GM18505 (cell line): ENCODE measurements at regions not wholly inside any gene's neighbourhood (a gene's known extent, or its start where the extent isn't known, plus 50 kb on each side); places are given as distances from the start of the nearest gene placed in this dataset.

Experiments used
- ATAC-seq: cut with Tn5 transposase; IDR thresholded peaks from one replicate; pipeline ENCODE4 v1.9.1; 2021; ENCODE audit not compliant: unreplicated experiment
- POLR2A ChIP-seq: IDR thresholded peaks from 4 replicates; pipeline ENCODE4 v1.6.1; 2011; ENCODE audit warnings: borderline replicate concordance; ENCODE audit not compliant: insufficient read depth, insufficient read length; ENCODE audit errors: extremely low read depth

DNA sequence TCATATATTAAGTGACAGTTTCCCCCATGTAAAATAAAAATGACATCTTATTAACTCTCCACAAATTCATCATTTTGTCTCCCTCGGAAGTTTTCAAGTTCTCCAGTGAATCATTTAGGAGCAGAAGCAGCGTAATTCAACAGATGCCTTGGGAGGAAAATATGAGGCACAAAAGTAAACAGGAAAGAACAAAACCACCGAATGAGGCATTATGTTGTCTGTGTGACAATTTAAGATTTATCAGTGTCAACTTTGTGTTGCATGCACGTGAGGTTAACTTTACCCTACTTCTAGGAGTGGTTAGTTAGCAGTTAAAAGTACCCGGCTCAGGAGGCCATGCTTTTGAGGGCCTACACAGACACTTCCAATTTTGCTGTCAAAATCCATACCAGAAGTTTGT is 258.6 kb downstream of the IPO8 start:
- ATAC-seq = no peak
- TF ChIP-seq POLR2A = no peak

DNA sequence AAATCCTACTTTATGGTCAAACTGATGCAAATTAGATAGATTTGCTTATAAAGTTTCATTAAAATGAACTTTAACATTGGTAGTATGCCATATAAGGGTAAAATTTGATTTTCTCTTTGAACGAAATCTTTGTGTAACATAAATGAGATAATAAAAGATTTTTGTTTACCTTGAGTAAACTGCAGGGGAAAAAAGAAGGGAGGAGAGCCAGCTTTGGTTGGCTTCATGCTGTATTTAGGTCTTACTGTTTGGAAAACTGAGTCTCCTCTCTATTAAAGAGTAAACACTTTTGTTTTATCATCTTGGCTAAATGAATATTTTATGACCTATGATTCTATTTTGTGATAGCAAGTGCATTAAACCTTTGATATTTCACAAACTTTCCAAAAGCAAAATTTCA is 267.6 kb downstream of the IPO8 start:
- no peak for TF ChIP-seq POLR2A
- no peak for ATAC-seq

DNA sequence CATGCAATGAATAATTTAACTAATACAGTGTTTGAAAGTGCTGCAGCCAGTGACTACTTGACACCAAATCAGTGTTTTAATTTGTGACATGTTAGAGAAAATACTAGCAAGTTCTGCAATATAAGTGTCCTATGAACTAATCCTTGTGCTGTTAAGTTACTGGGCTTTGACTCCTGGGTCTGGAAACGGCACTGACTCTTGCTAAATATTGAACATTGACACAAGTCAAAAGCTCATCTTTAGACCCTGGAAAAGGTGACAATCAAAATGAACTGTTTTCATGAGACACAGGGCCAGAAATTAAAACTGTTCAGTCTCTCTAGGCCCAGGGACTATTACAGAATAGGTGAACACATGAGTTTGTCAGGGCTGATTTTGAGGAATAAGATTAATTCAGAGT is 268.1 kb downstream of the IPO8 start:
- ATAC-seq = no peak
- TF ChIP-seq POLR2A = no peak

GRCh38 chr12:30425445-30425844 is 270.2 kb downstream of the IPO8 start:
- no peak for TF ChIP-seq POLR2A
- ATAC-seq = no peak

GRCh38 chr12:30423330-30423729 is 272.3 kb downstream of the IPO8 start:
- no peak for TF ChIP-seq POLR2A
- no peak for ATAC-seq

GRCh38 chr12:30422844-30423243 is 272.8 kb downstream of the IPO8 start:
- TF ChIP-seq POLR2A = no peak
- no peak for ATAC-seq

DNA sequence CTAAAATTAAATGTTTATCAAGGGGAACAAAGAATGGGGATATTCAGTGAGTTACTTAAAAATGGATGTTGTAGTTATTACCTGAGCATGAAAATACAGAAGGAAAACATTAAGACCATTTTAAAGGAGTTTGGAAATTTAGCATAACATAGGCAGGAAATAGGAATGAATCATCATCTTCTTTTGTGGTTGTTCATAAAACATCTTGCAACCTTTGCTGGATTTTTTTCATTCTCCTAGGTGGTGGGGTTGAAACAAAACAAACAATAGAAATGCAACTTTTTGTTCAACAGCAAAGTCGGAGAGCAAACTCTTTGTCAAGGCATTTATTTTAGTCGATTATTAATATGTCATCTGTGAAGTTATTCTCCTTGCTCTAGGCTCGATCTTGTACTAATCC is 275.1 kb downstream of the IPO8 start:
- ATAC-seq = no peak
- no peak for TF ChIP-seq POLR2A

- no peak for TF ChIP-seq POLR2A
- ATAC-seq = no peak
Observed at GRCh38 chr12:30417697-30418231, 277.9 kb downstream of the IPO8 start.

GRCh38 chr12:30416631-30417030 is 279.0 kb downstream of the IPO8 start:
- TF ChIP-seq POLR2A = no peak
- no peak for ATAC-seq

GRCh38 chr12:30415777-30416176 is 279.9 kb downstream of the IPO8 start:
- TF ChIP-seq POLR2A = no peak
- no peak for ATAC-seq

GRCh38 chr12:30414507-30414906 is 281.2 kb downstream of the IPO8 start:
- TF ChIP-seq POLR2A = no peak
- no peak for ATAC-seq

DNA sequence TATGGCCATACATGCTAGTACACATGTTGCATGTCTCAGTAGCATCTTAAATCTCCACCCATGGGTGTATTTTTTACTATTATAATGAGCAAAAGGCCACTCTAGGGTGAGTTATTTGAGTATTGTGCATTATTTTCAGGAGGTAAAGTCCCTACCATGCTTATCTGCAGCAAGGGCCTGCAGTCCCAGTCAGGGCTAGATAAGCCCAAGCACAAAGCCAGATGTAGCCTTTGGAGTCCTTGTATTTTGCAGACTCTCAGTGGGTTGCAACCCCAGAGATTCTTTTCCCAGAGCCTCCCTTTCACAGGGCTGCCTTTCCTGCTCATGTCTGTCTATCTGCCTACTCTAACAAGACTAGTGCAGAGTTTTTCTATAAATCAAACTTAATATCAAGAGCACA is 295.3 kb downstream of the IPO8 start:
- no peak for TF ChIP-seq POLR2A
- no peak for ATAC-seq

DNA sequence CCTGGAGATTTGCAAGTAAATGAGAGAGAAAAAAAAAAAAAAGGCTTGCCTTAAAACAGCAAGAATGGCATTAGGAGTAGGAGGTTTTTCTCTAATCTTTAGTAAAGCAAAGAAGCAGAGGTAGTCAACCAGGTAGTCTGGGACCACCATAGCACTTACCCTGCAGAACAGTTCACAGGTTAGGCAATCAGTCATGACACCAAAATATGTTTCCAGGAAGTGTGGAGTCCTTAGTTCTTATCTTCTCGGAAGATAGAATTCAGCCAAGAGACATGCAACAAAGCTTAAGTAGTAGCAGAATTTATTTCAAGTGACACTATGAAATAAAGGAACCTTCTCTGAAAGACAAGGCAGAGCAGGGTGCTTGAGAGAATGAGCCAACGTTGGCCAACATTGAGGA is 295.8 kb downstream of the IPO8 start:
- TF ChIP-seq POLR2A = no peak

DNA sequence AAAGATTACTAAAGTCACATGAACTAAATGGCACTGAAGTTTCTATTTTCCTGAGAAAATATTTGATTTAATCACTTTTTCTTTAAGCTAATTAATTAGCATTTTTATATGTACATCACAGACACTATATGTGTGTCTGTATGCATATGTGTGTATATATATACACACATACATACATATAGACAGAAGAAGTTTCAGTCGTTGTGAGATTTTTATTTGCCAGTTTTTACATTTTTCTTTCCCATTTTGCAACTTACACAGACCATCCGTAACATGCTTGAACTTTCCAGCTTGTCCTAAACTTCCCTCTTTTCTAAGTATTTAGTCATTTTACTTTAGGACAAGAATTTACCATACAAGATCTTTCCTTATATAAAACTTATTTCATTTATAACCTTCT is 299.1 kb downstream of the IPO8 start:
- ATAC-seq = no peak
- TF ChIP-seq POLR2A = no peak

More for the DNA sequence above, 295.8 kb downstream of the IPO8 start:
- ATAC-seq = no peak

DNA sequence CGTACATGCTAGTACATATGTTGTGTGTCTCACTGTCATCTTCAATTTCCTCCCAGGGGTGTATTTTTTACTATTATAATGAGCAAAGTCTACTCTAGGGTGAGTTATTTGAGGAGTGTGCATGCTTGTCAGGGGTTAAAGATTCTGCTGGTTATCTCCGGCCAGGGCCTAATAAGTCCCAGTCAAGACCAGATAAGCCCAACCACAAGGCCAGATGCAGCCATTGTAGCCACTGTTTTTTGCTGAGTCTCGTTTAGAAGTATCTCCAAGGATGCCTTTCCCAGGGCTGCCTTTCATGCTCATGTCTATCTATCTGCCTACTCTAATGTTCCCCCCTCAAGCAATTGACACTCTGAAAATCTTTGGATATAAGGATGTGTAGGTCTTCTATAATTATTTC is 300.5 kb downstream of the IPO8 start:
- TF ChIP-seq POLR2A = no peak
- no peak for ATAC-seq

DNA sequence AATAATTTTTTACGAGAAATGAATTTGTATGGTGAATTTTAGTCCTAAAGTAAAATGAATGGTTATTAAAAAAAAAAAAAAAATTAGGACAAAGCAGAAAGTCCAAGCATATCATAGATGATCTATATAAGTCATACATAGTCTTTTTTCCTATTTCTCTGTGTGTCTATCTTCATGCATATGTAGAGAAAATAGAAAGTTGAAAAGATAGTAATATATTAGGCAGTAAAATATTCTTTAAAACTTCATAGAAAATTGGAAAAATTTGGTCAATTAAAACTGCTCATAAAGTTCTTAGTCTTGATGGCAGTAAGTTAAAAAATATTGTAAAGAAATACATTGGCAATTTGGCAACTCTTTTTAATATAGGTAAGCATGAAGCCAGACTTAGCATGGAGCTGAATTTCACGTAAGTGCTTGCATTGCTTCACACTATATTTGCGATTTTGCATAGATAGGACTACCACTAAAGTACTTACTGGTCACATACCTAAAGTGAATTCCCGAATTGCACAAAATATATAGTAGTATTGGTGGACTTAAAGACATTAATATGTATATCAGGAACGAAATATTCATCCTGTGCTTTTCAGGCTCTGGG is 303.8 kb downstream of the IPO8 start:
- no peak for TF ChIP-seq POLR2A
- no peak for ATAC-seq

DNA sequence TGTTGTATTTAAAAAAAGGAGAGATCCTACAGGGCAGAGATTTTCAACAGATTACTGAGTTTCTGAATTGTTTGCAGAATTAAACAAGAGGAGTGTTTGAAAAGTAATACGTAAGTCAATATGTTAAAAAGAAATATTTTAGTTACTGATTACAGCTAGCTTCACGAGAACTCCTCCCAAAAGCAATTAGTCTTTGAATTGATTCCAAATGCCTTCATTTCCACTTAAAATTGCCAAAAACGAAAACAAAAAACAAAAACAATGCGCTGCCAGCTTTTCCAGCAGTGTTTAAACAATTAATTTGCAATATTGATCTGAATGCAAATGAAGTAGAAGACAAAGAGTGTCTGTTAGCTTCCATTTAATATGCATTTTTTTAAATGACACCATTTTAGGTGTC is 310.0 kb downstream of the IPO8 start:
- TF ChIP-seq POLR2A = no peak
- ATAC-seq = no peak
